ENCODE measurements at regions not wholly inside any gene's neighbourhood (a gene's known extent, or its start where the extent isn't known, plus 50 kb on each side); places are given as distances from the start of the nearest gene placed in this dataset.

DNA sequence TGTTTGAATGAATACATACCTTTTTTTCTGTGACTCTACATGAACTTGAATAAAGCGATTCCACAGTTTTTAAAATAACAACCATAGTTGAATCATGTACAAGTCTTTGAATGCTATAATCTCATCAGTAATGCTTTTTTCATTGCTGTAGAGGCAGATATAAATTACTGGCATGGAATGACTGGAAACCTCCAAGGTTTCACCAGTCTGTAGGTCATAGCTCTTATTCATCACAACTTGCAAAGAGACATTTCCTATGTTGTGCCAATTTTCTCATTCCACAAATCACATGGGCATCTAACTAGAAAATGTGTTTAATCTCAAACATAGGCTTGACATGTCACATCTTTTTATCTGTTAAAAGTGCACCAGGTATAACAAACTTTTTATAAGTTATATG is 407.1 kb upstream of the KCNMB2 start:
- Histone ChIP-seq H3K4me1 (no peaks in the 10 kb centered on the region), H3K9me3 (no peaks in the 10 kb centered on the region), H3K27me3 (ENCODE audit: insufficient read depth in 3 of 3, low read length in 2 of 3) (no peaks in the 10 kb centered on the region), H3K4me3 (no peak overlapping the region), H3K27ac (no peak overlapping the region), H3K36me3 (ENCODE audit: insufficient read depth in 1 of 2, low read depth in 1 of 2) (no peaks in the 10 kb centered on the region)
- no peak for TF ChIP-seq CTCF (IDR thresholded peaks at IDR 0.05)
- DNase-seq (no peak), ATAC-seq (no peak)
- 82 to 94% (median 90%) methylated on average over 1 of the region's 1 CpG for WGBS, 3 donors
- intact Hi-C loops (cut with DNase I) = no loop called here

GRCh38 chr3:178131801-178132200 is 404.4 kb upstream of the KCNMB2 start:
- no peaks in the 10 kb centered on the region for H3K36me3 ChIP-seq (ENCODE audit: insufficient read depth in 1 of 2, low read depth in 1 of 2)
- no peaks in the 10 kb centered on the region for H3K4me1 ChIP-seq
- ATAC-seq (no peak), DNase-seq (no peak)
- H3K9me3 ChIP-seq = no peaks in the 10 kb centered on the region
- TF ChIP-seq CTCF (IDR thresholded peaks at IDR 0.05) = no peak
- no peaks in the 10 kb centered on the region for H3K27me3 ChIP-seq (ENCODE audit: insufficient read depth in 3 of 3, low read length in 2 of 3)
- H3K4me3 ChIP-seq = no peak overlapping the region
- no peak overlapping the region for H3K27ac ChIP-seq
- intact Hi-C loops (cut with DNase I) = no loop called here
- WGBS, 3 donors = 32 to 52% (median 43%) methylated on average over 2 of the region's 2 CpGs

- Histone ChIP-seq H3K36me3 (ENCODE audit: insufficient read depth in 1 of 2, low read depth in 1 of 2) (no peaks in the 10 kb centered on the region), H3K27ac (no peak overlapping the region), H3K27me3 (ENCODE audit: insufficient read depth in 3 of 3, low read length in 2 of 3) (no peaks in the 10 kb centered on the region), H3K4me3 (no peak overlapping the region), H3K9me3 (no peaks in the 10 kb centered on the region), H3K4me1 (no peaks in the 10 kb centered on the region)
- DNase-seq = no peak
- intact Hi-C loops (cut with DNase I) = no loop called here
- WGBS, 3 donors = 69 to 85% (median 73%) methylated on average over 4 of the region's 4 CpGs
- TF ChIP-seq CTCF (IDR thresholded peaks at IDR 0.05) = no peak
- ATAC-seq = no peak
Observed at GRCh38 chr3:178137206-178137605, 399.0 kb upstream of the KCNMB2 start.

- H3K9me3 ChIP-seq = no peaks in the 10 kb centered on the region
- H3K36me3 ChIP-seq (ENCODE audit: insufficient read depth in 1 of 2, low read depth in 1 of 2) = no peaks in the 10 kb centered on the region
- intact Hi-C loops (cut with DNase I) = no loop called here
- H3K27me3 ChIP-seq (ENCODE audit: insufficient read depth in 3 of 3, low read length in 2 of 3) = no peaks in the 10 kb centered on the region
- ATAC-seq (no peak), DNase-seq (no peak)
- H3K27ac ChIP-seq = no peak overlapping the region
- no peak for TF ChIP-seq CTCF (IDR thresholded peaks at IDR 0.05)
- H3K4me1 ChIP-seq = no peaks in the 10 kb centered on the region
- 92 to 93% (median 92%) methylated on average over 3 of the region's 3 CpGs for WGBS, 3 donors
- no peak overlapping the region for H3K4me3 ChIP-seq
Observed at GRCh38 chr3:178137831-178138230, 398.4 kb upstream of the KCNMB2 start.

- Histone ChIP-seq H3K36me3 (ENCODE audit: insufficient read depth in 1 of 2, low read depth in 1 of 2) (no peaks in the 10 kb centered on the region), H3K4me1 (no peaks in the 10 kb centered on the region), H3K9me3 (no peaks in the 10 kb centered on the region), H3K4me3 (no peak overlapping the region), H3K27ac (no peak overlapping the region), H3K27me3 (ENCODE audit: insufficient read depth in 3 of 3, low read length in 2 of 3) (no peaks in the 10 kb centered on the region)
- intact Hi-C loops (cut with DNase I) = no loop called here
- TF ChIP-seq CTCF (IDR thresholded peaks at IDR 0.05) = no peak
- DNase-seq (no peak), ATAC-seq (no peak)
Observed at GRCh38 chr3:178139116-178139515, 397.1 kb upstream of the KCNMB2 start.
